Right cardiac atrium (tissue), 5 donors: ENCODE measurements at regions not wholly inside any gene's neighbourhood (a gene's known extent, or its start where the extent isn't known, plus 50 kb on each side); places are given as distances from the start of the nearest gene placed in this dataset.
"Not testable (repeated sequence)": the region's sequence is repeated elsewhere in the genome, so short reads cannot be mapped to it uniquely, and the experiment has no call there.

ENCODE experiments used
- ATAC-seq, 2 donors: fragments of 200-7000 bp; cut with Tn5 transposase; one replicate each; pipeline versions ENCODE4 v1.8.0 to v1.9.1; 2020; ENCODE audit warnings: moderate library complexity in 2 of 2, mild to moderate bottlenecking in 1 of 2
- DNase-seq, 3 donors: peaks; one replicate each; pipeline ENCODE4 v3.0.0-alpha.2; 2020
- H3K27ac ChIP-seq: one replicate; pipeline ENCODE4 v1.5.1; 2013; ENCODE audit warnings: mild to moderate bottlenecking, low read length, control low read depth, moderate library complexity
- H3K27me3 ChIP-seq: one replicate; pipeline ENCODE4 v1.6.1; 2013; ENCODE audit not compliant: control insufficient read depth, insufficient read depth
- H3K4me1 ChIP-seq: one replicate; pipeline ENCODE4 v1.6.1; 2013; ENCODE audit warnings: low read length; ENCODE audit not compliant: control insufficient read depth, insufficient read depth
- H3K4me3 ChIP-seq: one replicate; pipeline ENCODE4 v1.5.1; 2013; ENCODE audit warnings: low read length, control low read depth
- H3K9me3 ChIP-seq: one replicate; pipeline ENCODE4 v1.6.1; 2013; ENCODE audit warnings: low read length; ENCODE audit not compliant: control insufficient read depth
- WGBS: extraction: QIAGEN DNeasy Blood & Tissue Kit; methylation state at CpG from one replicate; pipeline ENCODE4 v1.1.7; 2013; 5-methylcytosine and 5-hydroxymethylcytosine counted together
- intact Hi-C, 4 donors: fragments of 100-400 bp; cut with DNase I; formaldehyde crosslinking; loops; one replicate each; pipeline versions ENCODE4 v1.11.0 to v1.14.0; 2022 to 2023
- donor health status: healthy with polysubstance abuse.
- donor health status: DM: no; HTN: yes; CAD: no.
- donor health status: DM: no; HTN: no; CAD: no.
- donor health status: DM: no; HTN: yes; CAD: no; lungs with severe emphysema.
- donor health status: DM: yes; HTN: yes; CAD: no.

- ATAC-seq, H3K9me3 ChIP-seq, intact Hi-C loops, H3K4me1 ChIP-seq, H3K27ac ChIP-seq, H3K4me3 ChIP-seq, H3K27me3 ChIP-seq, DNase-seq: not testable (repeated sequence)
- WGBS, result 88% methylated on average over 6 of the region's 6 CpGs
Observed at GRCh38 chr1:99444211-99444927, 180.1 kb downstream of the PLPPR4 start.

DNA sequence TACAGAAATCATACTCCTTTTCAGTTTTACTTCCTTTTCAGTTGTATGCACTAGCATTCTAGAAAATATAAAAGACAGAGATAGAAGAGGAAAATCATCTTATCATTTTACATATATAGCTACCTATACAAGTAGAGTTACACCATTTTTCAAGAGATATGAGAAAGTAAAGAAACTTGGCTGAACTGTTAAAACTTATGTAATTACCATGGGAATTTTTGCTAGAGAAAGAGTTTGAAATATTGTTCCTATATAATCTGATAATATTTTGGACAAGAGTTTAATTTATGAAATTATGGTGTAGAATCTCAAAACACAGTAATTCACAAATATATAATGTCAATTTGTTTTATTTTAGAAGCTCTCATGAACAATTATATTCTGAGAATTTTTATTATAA is 180.8 kb downstream of the PLPPR4 start:
- H3K4me1 ChIP-seq, result no peaks in the 10 kb centered on the region

DNA sequence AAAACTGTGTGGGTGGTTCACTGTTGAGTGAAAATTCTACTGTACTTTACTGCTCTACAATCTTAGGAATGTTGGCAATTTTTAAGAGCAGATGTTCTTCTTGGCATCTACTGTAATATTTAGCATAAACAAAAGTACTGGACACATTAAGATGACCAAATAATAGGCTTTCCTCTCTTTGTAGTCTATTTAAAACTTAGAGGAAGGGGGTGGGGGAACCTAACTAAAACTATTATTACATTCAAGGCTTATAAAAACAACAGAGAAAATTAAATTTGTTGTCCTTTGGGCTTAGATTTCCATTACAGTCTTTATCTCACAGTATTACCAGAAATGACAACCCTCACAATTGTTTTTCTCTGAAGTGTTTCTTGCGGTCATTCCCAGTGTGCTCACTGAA is 181.2 kb downstream of the PLPPR4 start:
- no peaks in the 10 kb centered on the region for H3K4me1 ChIP-seq
- intact Hi-C loops, result no loop called here
- no peaks in the 10 kb centered on the region for H3K27me3 ChIP-seq
- H3K27ac ChIP-seq, result no peak overlapping the region
- DNase-seq, result no peak
- 35% methylated on average over 1 of the region's 1 CpG for WGBS
- no peak overlapping the region for H3K4me3 ChIP-seq
- no peaks in the 10 kb centered on the region for H3K9me3 ChIP-seq
- no peak for ATAC-seq

More for the DNA sequence above, 180.8 kb downstream of the PLPPR4 start:
- Histone ChIP-seq H3K27ac (no peak overlapping the region), H3K27me3 (no peaks in the 10 kb centered on the region), H3K9me3 (no peaks in the 10 kb centered on the region), H3K4me3 (no peak overlapping the region)
- no peak for ATAC-seq
- intact Hi-C loops, result no loop called here
- DNase-seq, result no peak

DNA sequence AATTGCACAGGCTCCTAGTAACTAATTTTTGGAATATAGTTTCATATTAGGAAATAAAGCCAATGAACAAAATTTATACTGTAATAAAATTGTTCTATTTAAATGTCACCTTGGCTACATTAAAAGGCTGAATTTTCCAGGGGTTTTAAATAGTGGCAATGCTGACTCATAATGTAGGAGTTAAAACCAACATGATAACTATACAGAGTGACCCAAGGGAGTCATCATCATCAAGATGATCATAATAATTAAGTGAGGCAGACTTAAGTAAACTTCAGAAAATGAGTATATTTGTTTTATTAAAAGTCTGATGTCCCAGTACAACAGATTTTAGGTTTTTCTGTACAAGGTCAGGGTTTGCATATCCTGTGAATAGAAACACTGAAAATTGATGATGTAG is 183.4 kb downstream of the PLPPR4 start:
- intact Hi-C loops, result no loop called here

GRCh38 chr1:99455760-99456159 is 190.2 kb upstream of the PALMD start:
- Histone ChIP-seq H3K4me3 (no peak overlapping the region), H3K27ac (no peak overlapping the region), H3K27me3 (no peaks in the 10 kb centered on the region), H3K4me1 (no peaks in the 10 kb centered on the region), H3K9me3 (no peaks in the 10 kb centered on the region)
- ATAC-seq (no peak), DNase-seq (no peak)
- intact Hi-C loops, result no loop called here
- WGBS, result 65% methylated on average over 3 of the region's 3 CpGs

More for the DNA sequence above, 183.4 kb downstream of the PLPPR4 start:
- Histone ChIP-seq H3K27me3 (no peaks in the 10 kb centered on the region), H3K9me3 (no peaks in the 10 kb centered on the region), H3K4me3 (no peak overlapping the region), H3K27ac (no peak overlapping the region), H3K4me1 (no peaks in the 10 kb centered on the region)
- no peak for DNase-seq
- ATAC-seq, result no peak

- H3K4me3 ChIP-seq, result no peak overlapping the region
- ATAC-seq, result no peak
- intact Hi-C loops, result no loop called here
- 78% methylated on average over 5 of the region's 5 CpGs for WGBS
- DNase-seq, result no peak
- no peaks in the 10 kb centered on the region for H3K9me3 ChIP-seq
- H3K27ac ChIP-seq, result no peak overlapping the region
- H3K27me3 ChIP-seq, result no peaks in the 10 kb centered on the region
- no peaks in the 10 kb centered on the region for H3K4me1 ChIP-seq
Observed at GRCh38 chr1:99456536-99456935, 189.4 kb upstream of the PALMD start.

- WGBS, result 68% methylated on average over 4 of the region's 4 CpGs
- intact Hi-C loops, result no loop called here
- Histone ChIP-seq H3K27me3 (no peaks in the 10 kb centered on the region), H3K4me3 (no peak overlapping the region), H3K9me3 (no peaks in the 10 kb centered on the region), H3K4me1 (no peaks in the 10 kb centered on the region), H3K27ac (no peak overlapping the region)
- DNase-seq (no peak), ATAC-seq (no peak)
Observed at GRCh38 chr1:99457381-99458165, 188.3 kb upstream of the PALMD start.

DNA sequence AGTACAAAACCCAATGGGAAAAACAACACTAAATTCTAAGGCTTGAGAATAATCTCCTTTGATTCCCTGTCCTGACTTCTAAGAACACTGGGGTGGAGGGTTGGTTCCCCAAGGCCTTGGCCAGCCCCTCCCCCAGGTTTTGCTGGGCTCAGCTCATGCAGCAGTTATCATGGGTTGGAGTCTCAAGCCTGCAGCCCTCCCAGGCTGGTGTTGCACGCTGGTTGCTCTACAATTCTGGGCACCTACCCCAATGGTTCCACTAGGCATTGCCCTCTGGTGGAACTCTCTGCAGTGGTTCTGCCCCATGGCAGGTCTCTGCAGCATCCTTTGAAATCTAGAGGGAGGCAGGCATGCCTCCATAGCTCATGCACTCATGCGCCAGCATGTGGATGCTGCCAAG is 184.4 kb upstream of the PALMD start:
- Histone ChIP-seq H3K4me1 (no peaks in the 10 kb centered on the region), H3K9me3 (no peaks in the 10 kb centered on the region), H3K27me3 (no peaks in the 10 kb centered on the region), H3K4me3 (no peak overlapping the region), H3K27ac (no peak overlapping the region)
- 95% methylated on average over 2 of the region's 2 CpGs for WGBS
- no peak for DNase-seq
- intact Hi-C loops, result no loop called here
- ATAC-seq, result no peak

DNA sequence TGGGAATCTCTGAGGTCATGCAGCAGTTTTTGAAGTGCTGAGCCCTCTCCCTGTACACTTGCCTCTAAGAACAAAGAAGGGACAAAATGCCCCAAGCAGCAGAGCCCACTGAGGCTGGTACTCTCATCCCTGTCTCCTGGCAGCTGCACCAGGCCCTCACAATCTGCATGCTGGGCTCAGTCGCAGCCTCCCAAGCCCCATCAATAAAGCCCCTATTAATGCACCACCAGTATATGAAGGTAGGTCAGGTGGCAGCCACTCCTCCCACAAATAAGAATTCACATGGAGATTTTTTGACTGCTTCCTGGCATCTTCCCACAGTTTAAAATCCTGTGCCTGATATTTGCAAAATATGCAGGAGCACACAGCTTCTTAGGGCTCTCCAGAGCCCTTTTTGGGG is 181.2 kb upstream of the PALMD start:
- DNase-seq, result no peak

DNA sequence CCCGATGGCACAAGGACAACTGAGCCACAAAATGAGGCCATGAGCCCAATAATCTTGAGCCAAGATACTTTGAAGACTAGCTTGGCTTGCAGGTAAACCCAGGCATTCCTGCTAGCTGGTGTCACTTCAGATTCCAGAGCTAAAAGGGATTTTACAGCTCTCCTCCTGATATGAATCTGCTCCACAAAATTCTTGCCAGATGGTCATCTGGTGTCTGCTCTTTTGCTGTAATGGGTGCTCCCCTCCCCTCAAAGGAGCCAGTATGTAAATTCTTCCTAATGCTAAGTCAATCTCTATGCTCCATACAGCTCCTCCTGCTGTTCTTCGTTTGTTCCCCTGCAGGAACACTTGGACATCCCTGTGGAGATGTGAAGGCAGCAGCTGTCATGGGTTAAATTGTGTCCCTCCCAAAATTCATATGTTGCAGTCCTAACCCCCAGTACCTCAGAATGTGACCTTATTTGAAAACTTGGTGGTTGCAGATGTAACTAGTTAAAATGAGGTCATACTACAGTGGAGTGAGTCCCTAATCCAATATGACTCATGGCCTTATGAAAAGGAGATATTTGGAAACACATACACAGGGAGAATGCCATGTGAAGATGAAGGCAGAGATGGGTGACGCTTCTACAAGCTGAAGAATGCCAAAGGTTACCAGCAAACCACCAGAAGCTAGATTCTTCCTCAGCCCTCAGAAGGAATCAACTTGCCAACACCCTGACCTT is 180.6 kb upstream of the PALMD start:
- no peak for DNase-seq
- no peak for ATAC-seq
- intact Hi-C loops, result no loop called here
- Histone ChIP-seq H3K27me3 (no peaks in the 10 kb centered on the region), H3K9me3 (no peaks in the 10 kb centered on the region), H3K27ac (no peak overlapping the region), H3K4me1 (no peaks in the 10 kb centered on the region), H3K4me3 (no peak overlapping the region)
- 87% methylated on average over 3 of the region's 3 CpGs for WGBS

More for the DNA sequence above, 181.2 kb upstream of the PALMD start:
- Histone ChIP-seq H3K4me1 (no peaks in the 10 kb centered on the region), H3K27me3 (no peaks in the 10 kb centered on the region), H3K4me3 (no peak overlapping the region), H3K27ac (no peak overlapping the region), H3K9me3 (no peaks in the 10 kb centered on the region)
- WGBS, result 100% methylated on average over 1 of the region's 1 CpG
- ATAC-seq, result no peak
- intact Hi-C loops, result no loop called here

DNA sequence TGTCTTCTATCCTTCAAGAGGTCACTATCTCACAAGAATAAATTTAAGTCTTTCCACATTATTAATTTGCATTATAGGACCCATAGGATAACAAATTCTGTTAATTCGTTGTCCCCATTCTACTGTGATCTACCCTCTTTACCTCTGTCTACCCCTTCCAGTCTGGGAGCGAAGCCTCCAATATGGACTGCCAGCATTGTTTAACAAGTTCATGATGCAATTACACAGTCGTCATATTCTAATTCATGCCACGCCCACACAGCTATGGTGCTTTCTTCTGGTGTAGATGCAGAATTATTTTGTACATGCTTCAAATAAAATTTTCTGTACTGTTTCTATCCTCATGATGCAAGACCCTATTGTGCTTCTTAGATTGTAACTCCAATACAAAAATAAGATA is 178.3 kb upstream of the PALMD start:
- H3K9me3 ChIP-seq, result no peaks in the 10 kb centered on the region
- no peaks in the 10 kb centered on the region for H3K4me1 ChIP-seq
- DNase-seq (no peak), ATAC-seq (no peak)
- H3K4me3 ChIP-seq, result no peak overlapping the region
- no peaks in the 10 kb centered on the region for H3K27me3 ChIP-seq
- intact Hi-C loops, result no loop called here
- WGBS, result 91% methylated on average over 4 of the region's 4 CpGs
- H3K27ac ChIP-seq, result no peak overlapping the region
